ENCODE measurements at regions not wholly inside any gene's neighbourhood (a gene's known extent, or its start where the extent isn't known, plus 50 kb on each side); places are given as distances from the start of the nearest gene placed in this dataset.

- Histone ChIP-seq H3K36me3 (ENCODE audit: insufficient read depth, low read length) (no peaks in the 10 kb centered on the region), H3K9me3 (ENCODE audit: low read length) (no peaks in the 10 kb centered on the region), H3K27ac (ENCODE audit: low read depth, low read length) (no peak overlapping the region), H3K4me3 (ENCODE audit: low read depth in 1 of 2, low read length in 2 of 2) (no peak overlapping the region), H3K4me1 (ENCODE audit: insufficient read depth, low read length) (peaks cover 6% of the 10 kb centered on the region), H3K9ac (ENCODE audit: low read length) (no peak overlapping the region), H3K27me3 (ENCODE audit: control insufficient read depth in 1 of 2, insufficient read depth in 2 of 2, low read length in 2 of 2) (no peaks in the 10 kb centered on the region)
These were observed 203.8 kb upstream of the ZMIZ1 start for GRCh38 chr10:78864761-78865537.

- Histone ChIP-seq H3K36me3 (ENCODE audit: insufficient read depth, low read length) (no peaks in the 10 kb centered on the region), H3K9ac (ENCODE audit: low read length) (no peak overlapping the region), H3K4me3 (ENCODE audit: low read depth in 1 of 2, low read length in 2 of 2) (no peak overlapping the region), H3K4me1 (ENCODE audit: insufficient read depth, low read length) (peaks cover 6% of the 10 kb centered on the region), H3K9me3 (ENCODE audit: low read length) (no peaks in the 10 kb centered on the region), H3K27me3 (ENCODE audit: control insufficient read depth in 1 of 2, insufficient read depth in 2 of 2, low read length in 2 of 2) (no peaks in the 10 kb centered on the region), H3K27ac (ENCODE audit: low read depth, low read length) (no peak overlapping the region)
These were observed 203.3 kb upstream of the ZMIZ1 start for GRCh38 chr10:78865538-78865875.

DNA sequence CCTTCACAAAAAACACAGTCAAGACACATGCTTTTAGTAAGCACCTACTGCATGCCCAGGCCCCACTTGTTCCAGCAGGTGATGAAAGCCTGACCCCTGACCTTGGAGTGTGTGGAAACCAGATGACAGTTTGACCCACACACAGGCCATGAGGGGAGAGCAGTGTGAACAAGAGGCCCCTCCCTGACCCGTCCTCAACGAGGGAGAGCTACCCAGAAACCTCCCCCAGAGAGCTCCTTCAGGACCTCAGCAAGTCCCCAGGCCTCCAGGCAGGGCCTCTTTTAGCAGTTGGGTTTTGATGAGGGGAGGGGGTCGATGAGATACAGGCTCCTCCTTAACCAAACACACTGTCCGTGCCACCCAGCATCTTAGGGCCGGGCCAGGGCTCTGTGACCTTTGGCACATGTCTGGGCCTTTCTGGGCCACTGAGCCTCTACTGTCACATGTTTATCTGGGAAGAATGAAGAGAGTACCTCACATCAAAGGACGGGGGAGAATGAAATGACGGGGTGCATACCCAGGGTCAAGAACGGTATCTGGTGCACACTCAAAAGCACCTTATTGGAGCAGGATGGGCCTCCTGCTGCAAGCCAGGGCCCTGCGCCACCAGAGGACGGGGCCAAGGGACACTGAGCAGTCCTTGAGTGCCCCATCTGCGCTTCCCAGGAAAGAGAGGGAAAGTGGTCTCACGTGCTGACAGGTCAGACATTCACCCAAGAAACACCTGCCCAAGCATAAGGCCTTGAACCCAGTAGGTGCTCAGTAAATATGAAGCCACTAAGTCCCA is 202.6 kb upstream of the ZMIZ1 start:
- no peak overlapping the region for H3K4me3 ChIP-seq (ENCODE audit: low read depth in 1 of 2, low read length in 2 of 2)
- H3K9ac ChIP-seq (ENCODE audit: low read length), result no peak overlapping the region
- H3K9me3 ChIP-seq (ENCODE audit: low read length), result no peaks in the 10 kb centered on the region
- no peaks in the 10 kb centered on the region for H3K27me3 ChIP-seq (ENCODE audit: control insufficient read depth in 1 of 2, insufficient read depth in 2 of 2, low read length in 2 of 2)
- H3K4me1 ChIP-seq (ENCODE audit: insufficient read depth, low read length), result peaks cover 6% of the 10 kb centered on the region
- no peaks in the 10 kb centered on the region for H3K36me3 ChIP-seq (ENCODE audit: insufficient read depth, low read length)
- no peak overlapping the region for H3K27ac ChIP-seq (ENCODE audit: low read depth, low read length)

DNA sequence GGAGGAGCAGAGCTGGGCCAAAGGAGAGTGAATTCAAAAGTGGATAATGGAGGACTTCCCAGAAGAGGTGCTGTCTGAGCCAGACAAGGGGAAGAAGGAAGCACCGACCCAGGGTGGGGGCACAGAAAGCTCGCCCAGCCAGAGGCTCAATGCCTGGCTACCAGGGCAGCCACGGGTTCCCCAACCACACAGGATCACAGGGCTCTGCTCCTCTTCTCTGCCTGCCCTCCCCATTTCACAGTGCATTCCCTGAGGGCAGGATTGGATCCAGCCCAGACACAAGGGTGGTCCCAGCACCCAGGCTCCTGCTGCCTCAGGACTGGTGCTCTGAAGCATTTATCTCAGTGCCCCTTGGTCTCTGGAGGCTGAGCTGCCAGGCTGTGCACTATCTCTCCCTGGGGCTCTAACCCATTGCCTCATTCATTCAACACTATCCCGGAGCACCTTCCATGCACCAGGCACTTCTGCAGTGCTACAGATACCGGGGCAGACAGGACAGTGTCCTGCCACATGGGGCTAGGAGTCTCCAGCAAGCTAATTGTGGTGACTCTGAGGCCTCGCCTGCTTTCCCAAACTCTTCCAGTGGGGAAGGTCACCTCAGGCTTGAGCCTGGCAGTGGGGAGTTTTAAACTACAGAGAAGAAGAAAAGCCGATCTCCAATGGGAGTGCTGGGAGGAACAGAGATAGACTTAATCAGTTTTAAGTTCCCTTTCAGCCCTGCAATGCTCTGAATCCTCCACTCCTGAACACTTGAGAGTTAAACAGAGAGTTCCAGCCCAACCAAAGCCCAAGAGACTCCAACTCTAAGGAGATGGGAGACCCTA is 201.8 kb upstream of the ZMIZ1 start:
- Histone ChIP-seq H3K27me3 (ENCODE audit: control insufficient read depth in 1 of 2, insufficient read depth in 2 of 2, low read length in 2 of 2) (no peaks in the 10 kb centered on the region), H3K9ac (ENCODE audit: low read length) (no peak overlapping the region), H3K36me3 (ENCODE audit: insufficient read depth, low read length) (no peaks in the 10 kb centered on the region), H3K4me1 (ENCODE audit: insufficient read depth, low read length) (peaks cover 6% of the 10 kb centered on the region), H3K27ac (ENCODE audit: low read depth, low read length) (no peak overlapping the region), H3K4me3 (ENCODE audit: low read depth in 1 of 2, low read length in 2 of 2) (no peak overlapping the region), H3K9me3 (ENCODE audit: low read length) (no peaks in the 10 kb centered on the region)

DNA sequence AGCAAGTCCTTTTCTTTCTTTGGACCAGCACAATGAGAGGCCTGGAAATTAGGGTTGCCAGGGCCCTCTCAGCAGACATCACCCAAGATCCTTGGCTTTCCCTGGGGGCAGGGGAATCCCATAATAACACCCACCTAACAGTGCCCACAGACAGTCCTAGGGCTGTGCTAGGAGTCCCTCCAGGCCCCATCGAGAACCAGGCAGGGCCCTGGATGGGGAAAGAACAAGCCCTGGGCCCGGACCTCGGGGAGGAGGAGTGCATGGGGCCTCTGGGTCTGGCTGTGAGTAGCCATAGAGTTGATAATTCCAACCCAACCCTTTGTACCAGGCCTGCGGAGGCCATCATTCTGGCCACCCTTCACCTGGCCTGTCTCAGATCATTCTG is 201.2 kb upstream of the ZMIZ1 start:
- Histone ChIP-seq H3K27ac (ENCODE audit: low read depth, low read length) (no peak overlapping the region), H3K4me1 (ENCODE audit: insufficient read depth, low read length) (peaks cover 6% of the 10 kb centered on the region), H3K9me3 (ENCODE audit: low read length) (no peaks in the 10 kb centered on the region), H3K4me3 (ENCODE audit: low read depth in 1 of 2, low read length in 2 of 2) (no peak overlapping the region), H3K27me3 (ENCODE audit: control insufficient read depth in 1 of 2, insufficient read depth in 2 of 2, low read length in 2 of 2) (no peaks in the 10 kb centered on the region), H3K36me3 (ENCODE audit: insufficient read depth, low read length) (no peaks in the 10 kb centered on the region), H3K9ac (ENCODE audit: low read length) (no peak overlapping the region)

- Histone ChIP-seq H3K9me3 (ENCODE audit: low read length) (no peaks in the 10 kb centered on the region), H3K4me1 (ENCODE audit: insufficient read depth, low read length) (peaks cover 6% of the 10 kb centered on the region), H3K36me3 (ENCODE audit: insufficient read depth, low read length) (no peaks in the 10 kb centered on the region), H3K27ac (ENCODE audit: low read depth, low read length) (no peak overlapping the region), H3K9ac (ENCODE audit: low read length) (no peak overlapping the region), H3K4me3 (ENCODE audit: low read depth in 1 of 2, low read length in 2 of 2) (no peak overlapping the region), H3K27me3 (ENCODE audit: control insufficient read depth in 1 of 2, insufficient read depth in 2 of 2, low read length in 2 of 2) (no peaks in the 10 kb centered on the region)
These were observed 200.7 kb upstream of the ZMIZ1 start for GRCh38 chr10:78868048-78868447.

GRCh38 chr10:78868456-78868855 is 200.3 kb upstream of the ZMIZ1 start:
- H3K36me3 ChIP-seq (ENCODE audit: insufficient read depth, low read length), result no peaks in the 10 kb centered on the region
- H3K4me3 ChIP-seq (ENCODE audit: low read depth in 1 of 2, low read length in 2 of 2), result no peak overlapping the region
- no peaks in the 10 kb centered on the region for H3K9me3 ChIP-seq (ENCODE audit: low read length)
- H3K4me1 ChIP-seq (ENCODE audit: insufficient read depth, low read length), result peaks cover 6% of the 10 kb centered on the region
- H3K27me3 ChIP-seq (ENCODE audit: control insufficient read depth in 1 of 2, insufficient read depth in 2 of 2, low read length in 2 of 2), result no peaks in the 10 kb centered on the region
- no peak overlapping the region for H3K27ac ChIP-seq (ENCODE audit: low read depth, low read length)
- H3K9ac ChIP-seq (ENCODE audit: low read length), result no peak overlapping the region

DNA sequence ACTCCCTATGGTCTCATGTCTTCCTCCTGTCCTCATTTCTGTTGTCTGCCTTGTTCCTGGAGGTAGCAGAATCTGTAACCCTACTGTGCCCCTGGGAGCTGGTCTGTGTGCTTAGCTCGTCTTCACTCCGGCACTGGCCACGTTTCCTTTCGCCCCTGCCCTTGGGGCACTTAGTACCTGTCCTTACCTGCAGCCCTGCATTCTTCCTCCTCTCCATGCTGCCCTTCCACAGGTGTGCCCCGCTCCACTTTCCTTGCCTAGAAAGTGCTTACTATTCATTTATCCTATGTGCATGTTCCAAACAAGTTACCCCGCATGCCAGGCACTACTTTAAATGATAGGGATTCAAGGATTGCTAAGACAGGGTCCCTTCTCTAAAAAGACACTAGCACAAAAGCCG is 199.9 kb upstream of the ZMIZ1 start:
- no peak overlapping the region for H3K9ac ChIP-seq (ENCODE audit: low read length)
- no peak overlapping the region for H3K27ac ChIP-seq (ENCODE audit: low read depth, low read length)
- peaks cover 6% of the 10 kb centered on the region for H3K4me1 ChIP-seq (ENCODE audit: insufficient read depth, low read length)
- H3K9me3 ChIP-seq (ENCODE audit: low read length), result no peaks in the 10 kb centered on the region
- H3K4me3 ChIP-seq (ENCODE audit: low read depth in 1 of 2, low read length in 2 of 2), result no peak overlapping the region
- no peaks in the 10 kb centered on the region for H3K36me3 ChIP-seq (ENCODE audit: insufficient read depth, low read length)
- H3K27me3 ChIP-seq (ENCODE audit: control insufficient read depth in 1 of 2, insufficient read depth in 2 of 2, low read length in 2 of 2), result no peaks in the 10 kb centered on the region

DNA sequence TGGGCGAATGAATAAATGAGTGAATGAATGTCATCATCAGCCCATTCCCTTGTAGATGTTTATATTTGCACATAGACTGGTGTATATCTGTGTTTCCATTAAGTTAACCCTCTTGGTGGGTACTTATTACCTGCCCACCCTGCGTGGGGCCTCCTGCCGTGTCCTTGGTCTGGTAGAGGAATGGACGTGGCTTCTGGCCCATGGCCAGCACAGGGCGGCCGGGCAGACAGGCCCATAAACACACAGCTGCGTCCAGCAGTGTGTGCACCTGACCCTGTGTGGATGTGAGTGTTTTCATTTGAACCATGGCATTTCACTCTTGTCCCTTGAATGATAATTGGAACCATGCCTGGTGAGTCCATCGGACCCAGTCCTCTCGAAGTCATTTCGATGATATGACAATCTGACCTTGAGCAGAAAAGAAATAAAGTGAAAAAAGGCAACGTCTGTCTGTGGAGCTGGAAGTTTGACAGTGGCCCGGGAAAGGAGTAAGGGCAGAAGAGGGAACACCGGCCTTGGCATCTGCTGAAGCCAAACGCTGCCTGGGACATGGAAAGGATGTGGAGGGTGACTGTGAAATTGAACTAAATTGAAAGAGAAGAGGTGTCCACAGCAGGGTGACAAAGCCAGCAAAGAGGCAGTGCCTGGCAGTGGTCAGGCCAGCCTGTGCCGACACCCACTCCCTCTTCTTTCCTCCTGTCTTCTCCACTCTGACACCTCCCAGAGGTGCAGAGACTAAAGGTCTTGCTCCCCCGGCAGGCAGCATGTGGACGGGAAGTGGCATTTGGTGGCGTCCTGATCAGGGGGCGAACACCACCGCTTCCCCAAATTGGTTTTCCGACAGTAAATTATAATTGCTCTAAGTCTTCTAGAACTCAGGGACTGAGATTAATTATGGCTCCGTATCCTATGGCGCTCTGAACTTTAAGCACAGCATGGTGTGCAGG is 199.0 kb upstream of the ZMIZ1 start:
- H3K27ac ChIP-seq (ENCODE audit: low read depth, low read length), result no peak overlapping the region
- H3K9me3 ChIP-seq (ENCODE audit: low read length), result no peaks in the 10 kb centered on the region
- H3K4me1 ChIP-seq (ENCODE audit: insufficient read depth, low read length), result peaks cover 6% of the 10 kb centered on the region
- H3K27me3 ChIP-seq (ENCODE audit: control insufficient read depth in 1 of 2, insufficient read depth in 2 of 2, low read length in 2 of 2), result no peaks in the 10 kb centered on the region
- no peak overlapping the region for H3K4me3 ChIP-seq (ENCODE audit: low read depth in 1 of 2, low read length in 2 of 2)
- H3K36me3 ChIP-seq (ENCODE audit: insufficient read depth, low read length), result no peaks in the 10 kb centered on the region
- H3K9ac ChIP-seq (ENCODE audit: low read length), result no peak overlapping the region

- H3K9me3 ChIP-seq (ENCODE audit: low read length), result no peaks in the 10 kb centered on the region
- no peak overlapping the region for H3K4me3 ChIP-seq (ENCODE audit: low read depth in 1 of 2, low read length in 2 of 2)
- H3K36me3 ChIP-seq (ENCODE audit: insufficient read depth, low read length), result no peaks in the 10 kb centered on the region
- H3K27me3 ChIP-seq (ENCODE audit: control insufficient read depth in 1 of 2, insufficient read depth in 2 of 2, low read length in 2 of 2), result no peaks in the 10 kb centered on the region
- H3K4me1 ChIP-seq (ENCODE audit: insufficient read depth, low read length), result peaks cover 3% of the 10 kb centered on the region
- H3K27ac ChIP-seq (ENCODE audit: low read depth, low read length), result no peak overlapping the region
- no peak overlapping the region for H3K9ac ChIP-seq (ENCODE audit: low read length)
These were observed 198.3 kb upstream of the ZMIZ1 start for GRCh38 chr10:78870458-78870857.
